ENCODE measurements at regions not wholly inside any gene's neighbourhood (a gene's known extent, or its start where the extent isn't known, plus 50 kb on each side); places are given as distances from the start of the nearest gene placed in this dataset.

DNA sequence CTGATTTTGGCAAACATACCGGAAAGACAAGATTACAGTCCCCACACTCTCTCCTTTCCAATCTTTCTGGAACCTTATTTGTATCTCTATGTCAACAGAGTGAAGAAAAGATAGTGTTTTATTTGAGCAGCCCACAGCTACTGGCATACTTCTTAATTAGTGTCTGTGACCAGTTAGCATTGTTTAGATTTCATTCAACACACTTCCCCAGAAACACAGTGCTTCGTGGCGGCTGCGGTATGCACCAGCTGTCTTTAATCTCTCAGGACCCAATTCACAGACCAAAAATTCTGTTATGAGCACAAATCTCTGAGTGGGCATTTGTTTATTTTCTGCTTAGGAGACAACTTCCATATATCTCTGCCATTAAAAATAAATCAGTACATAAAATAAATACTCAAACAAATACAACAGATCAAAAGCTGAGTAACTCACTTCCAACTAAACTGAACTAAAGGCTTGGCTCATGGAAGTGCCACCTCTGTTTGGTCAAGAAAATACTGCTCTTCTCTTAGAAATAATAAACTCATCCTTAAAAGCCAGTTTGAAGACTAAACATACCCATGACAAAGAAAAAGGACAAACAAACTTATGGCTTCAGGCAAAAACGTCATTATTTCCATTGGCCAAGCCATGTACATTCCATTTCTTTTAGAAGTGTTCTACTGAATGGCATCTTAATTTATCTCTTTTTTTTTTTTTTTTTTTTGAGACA, 392.4 kb downstream of the TXNL1 start:
- no peaks in the 10 kb centered on the region for H4K20me1 ChIP-seq (ENCODE audit: insufficient read depth, low read length)
- no CpG with 5 or more reads among the region's 5 CpGs for WGBS (ENCODE audit: insufficient coverage)
- H3K36me3 ChIP-seq (replicated peaks in 1 of 2; ENCODE audit: control insufficient read depth in 1 of 2, insufficient read depth in 2 of 2, low read length in 2 of 2) = no peaks in the 10 kb centered on the region
- Mint-ChIP-seq H3K4me3 (no peak overlapping the region), H3K36me3 (no peaks in the 10 kb centered on the region), H3K4me1 (peaks cover 2% of the 10 kb centered on the region), H3K9me3 (peaks cover 0 to 6% (median 0%) of the 10 kb centered on the region in 7 donors), H3K27ac (no peak overlapping the region), H3K27me3 (ENCODE audit: low read depth in 3 of 3) (no peaks in the 10 kb centered on the region)
- no peak overlapping the region for H3K4me2 ChIP-seq (replicated peaks; ENCODE audit: extremely low read depth, low read length, poor library complexity, severe bottlenecking)
- no peak overlapping the region for H3K27ac ChIP-seq (ENCODE audit: low read depth in 1 of 2, low read length in 2 of 2)
- no peak overlapping the region for H3K4me3 ChIP-seq (replicated peaks in 1 of 3; ENCODE audit: low read depth in 2 of 3, low read length in 3 of 3)
- no peaks in the 10 kb centered on the region for H3K9me3 ChIP-seq (replicated peaks in 1 of 2; ENCODE audit: control insufficient read depth in 1 of 2, insufficient read depth in 1 of 2, low read length in 2 of 2)
- H3K9ac ChIP-seq (ENCODE audit: insufficient read depth, low read length, poor library complexity, severe bottlenecking) = no peak overlapping the region
- DNase-seq = no peak
- TF ChIP-seq, protein P1, sequence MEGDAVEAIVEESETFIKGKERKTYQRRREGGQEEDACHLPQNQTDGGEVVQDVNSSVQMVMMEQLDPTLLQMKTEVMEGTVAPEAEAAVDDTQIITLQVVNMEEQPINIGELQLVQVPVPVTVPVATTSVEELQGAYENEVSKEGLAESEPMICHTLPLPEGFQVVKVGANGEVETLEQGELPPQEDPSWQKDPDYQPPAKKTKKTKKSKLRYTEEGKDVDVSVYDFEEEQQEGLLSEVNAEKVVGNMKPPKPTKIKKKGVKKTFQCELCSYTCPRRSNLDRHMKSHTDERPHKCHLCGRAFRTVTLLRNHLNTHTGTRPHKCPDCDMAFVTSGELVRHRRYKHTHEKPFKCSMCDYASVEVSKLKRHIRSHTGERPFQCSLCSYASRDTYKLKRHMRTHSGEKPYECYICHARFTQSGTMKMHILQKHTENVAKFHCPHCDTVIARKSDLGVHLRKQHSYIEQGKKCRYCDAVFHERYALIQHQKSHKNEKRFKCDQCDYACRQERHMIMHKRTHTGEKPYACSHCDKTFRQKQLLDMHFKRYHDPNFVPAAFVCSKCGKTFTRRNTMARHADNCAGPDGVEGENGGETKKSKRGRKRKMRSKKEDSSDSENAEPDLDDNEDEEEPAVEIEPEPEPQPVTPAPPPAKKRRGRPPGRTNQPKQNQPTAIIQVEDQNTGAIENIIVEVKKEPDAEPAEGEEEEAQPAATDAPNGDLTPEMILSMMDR (IDR thresholded peaks at IDR 0.05) = no peak
- H3K79me2 ChIP-seq (ENCODE audit: insufficient read depth, low read length) = no peaks in the 10 kb centered on the region
- H3K4me1 ChIP-seq (ENCODE audit: control insufficient read depth in 1 of 2, insufficient read depth in 2 of 2, low read length in 2 of 2) = no peaks in the 10 kb centered on the region
- H2AFZ ChIP-seq (ENCODE audit: insufficient read depth, low read depth, low read length, poor library complexity, severe bottlenecking) = no peak overlapping the region
- no peaks in the 10 kb centered on the region for H3K27me3 ChIP-seq (ENCODE audit: control insufficient read depth in 2 of 2, insufficient read depth in 2 of 2, low read length in 2 of 2)
- intact Hi-C loops (cut with micrococcal nuclease) = no loop called here

DNA sequence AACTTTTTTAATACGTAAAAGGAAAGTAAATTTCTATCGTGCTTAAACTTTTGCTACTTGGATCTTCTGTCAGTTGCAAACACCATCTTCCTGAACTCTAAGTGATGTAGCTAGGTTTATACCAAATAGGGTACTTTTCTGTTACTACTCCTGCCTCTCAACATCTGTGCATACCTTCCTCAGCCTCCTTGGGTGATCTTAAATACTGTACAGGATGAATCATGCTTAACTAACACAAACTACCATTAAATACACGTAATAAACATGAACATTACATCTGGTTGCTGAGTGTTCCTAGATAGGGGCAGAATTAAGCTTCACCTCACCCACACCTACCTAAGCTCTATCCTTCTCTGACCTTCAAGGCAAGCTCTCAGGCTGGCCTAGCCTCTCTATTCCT, 398.0 kb downstream of the TXNL1 start:
- Histone ChIP-seq H3K27ac (ENCODE audit: low read depth in 1 of 2, low read length in 2 of 2) (no peak overlapping the region), H3K4me1 (ENCODE audit: control insufficient read depth in 1 of 2, insufficient read depth in 2 of 2, low read length in 2 of 2) (peaks cover 7 to 8% of the 10 kb centered on the region in 2 donors), H3K27me3 (ENCODE audit: control insufficient read depth in 2 of 2, insufficient read depth in 2 of 2, low read length in 2 of 2) (no peaks in the 10 kb centered on the region), H3K9ac (ENCODE audit: insufficient read depth, low read length, poor library complexity, severe bottlenecking) (no peak overlapping the region), H3K4me3 (replicated peaks in 1 of 3; ENCODE audit: low read depth in 2 of 3, low read length in 3 of 3) (no peak overlapping the region), H2AFZ (ENCODE audit: insufficient read depth, low read depth, low read length, poor library complexity, severe bottlenecking) (no peak overlapping the region), H4K20me1 (ENCODE audit: insufficient read depth, low read length) (no peaks in the 10 kb centered on the region), H3K79me2 (ENCODE audit: insufficient read depth, low read length) (no peaks in the 10 kb centered on the region), H3K4me2 (replicated peaks; ENCODE audit: extremely low read depth, low read length, poor library complexity, severe bottlenecking) (no peak overlapping the region), H3K9me3 (replicated peaks in 1 of 2; ENCODE audit: control insufficient read depth in 1 of 2, insufficient read depth in 1 of 2, low read length in 2 of 2) (no peaks in the 10 kb centered on the region), H3K36me3 (replicated peaks in 1 of 2; ENCODE audit: control insufficient read depth in 1 of 2, insufficient read depth in 2 of 2, low read length in 2 of 2) (no peaks in the 10 kb centered on the region)
- TF ChIP-seq, protein P1 (IDR thresholded peaks at IDR 0.05) = no peak
- no peak for DNase-seq
- Mint-ChIP-seq H3K27ac (no peak overlapping the region), H3K36me3 (no peaks in the 10 kb centered on the region), H3K27me3 (ENCODE audit: low read depth in 3 of 3) (peaks cover 0 to 2% (median 0%) of the 10 kb centered on the region in 3 donors), H3K9me3 (peaks cover 0 to 10% (median 0%) of the 10 kb centered on the region in 7 donors), H3K4me3 (no peak overlapping the region), H3K4me1 (peaks cover 6% of the 10 kb centered on the region)
- WGBS (ENCODE audit: insufficient coverage) = no CpG with 5 or more reads among the region's 3 CpGs
- intact Hi-C loops (cut with micrococcal nuclease) = no loop called here
